Choroid plexus epithelial cell (primary cell): ENCODE measurements at regions not wholly inside any gene's neighbourhood (a gene's known extent, or its start where the extent isn't known, plus 50 kb on each side); places are given as distances from the start of the nearest gene placed in this dataset.

Source experiments
- DNase-seq: peaks from one replicate; pipeline ENCODE4 v3.0.0-alpha.2; 2010; ENCODE audit warnings: low read depth
- H3K4me3 ChIP-seq: 2 replicates; pipeline ENCODE4 v1.5.1; 2011; ENCODE audit warnings: low read depth, mild to moderate bottlenecking, control low read depth, low read length, moderate library complexity
- CTCF ChIP-seq: conservative IDR thresholded peaks from 2 replicates; pipeline ENCODE4 v1.5.1; 2011; ENCODE audit warnings: low read depth, mild to moderate bottlenecking, control low read depth, inconsistent platforms, low read length, moderate library complexity

- H3K4me3 ChIP-seq: no peak overlapping the region
- no peak for DNase-seq
- no peak for TF ChIP-seq CTCF
These were observed 513.1 kb downstream of the SLITRK6 start for GRCh38 chr13:85286081-85286480.

GRCh38 chr13:85284349-85284748 is 514.9 kb downstream of the SLITRK6 start:
- no peak overlapping the region for H3K4me3 ChIP-seq
- no peak for TF ChIP-seq CTCF
- no peak for DNase-seq

- DNase-seq: peak; percentile 10
These were observed 515.8 kb downstream of the SLITRK6 start for GRCh38 chr13:85283408-85283807.

DNA sequence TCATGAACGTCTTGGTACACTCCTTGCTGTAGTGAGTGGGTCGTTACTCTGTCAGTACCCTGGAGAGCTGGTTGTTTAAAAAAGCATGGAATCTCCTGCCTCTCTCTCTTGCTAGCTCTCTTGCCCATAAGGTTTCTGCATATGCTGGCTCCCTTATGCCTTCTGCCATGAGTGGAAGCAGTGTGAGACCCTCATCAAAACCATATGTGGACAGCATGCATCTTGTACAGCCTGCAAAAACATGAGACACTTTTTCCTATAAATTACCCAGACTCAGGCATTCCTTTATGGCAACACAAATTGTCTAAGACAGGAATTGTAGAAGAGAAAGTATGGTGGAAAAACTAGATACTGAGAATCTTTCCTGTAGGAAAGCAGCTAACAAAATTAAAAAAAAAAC is 516.3 kb downstream of the SLITRK6 start:
- TF ChIP-seq CTCF: no peak
- DNase-seq: no peak
- no peak overlapping the region for H3K4me3 ChIP-seq

More at GRCh38 chr13:85283408-85283807, 515.8 kb downstream of the SLITRK6 start:
- no peak overlapping the region for H3K4me3 ChIP-seq
- TF ChIP-seq CTCF: no peak

DNA sequence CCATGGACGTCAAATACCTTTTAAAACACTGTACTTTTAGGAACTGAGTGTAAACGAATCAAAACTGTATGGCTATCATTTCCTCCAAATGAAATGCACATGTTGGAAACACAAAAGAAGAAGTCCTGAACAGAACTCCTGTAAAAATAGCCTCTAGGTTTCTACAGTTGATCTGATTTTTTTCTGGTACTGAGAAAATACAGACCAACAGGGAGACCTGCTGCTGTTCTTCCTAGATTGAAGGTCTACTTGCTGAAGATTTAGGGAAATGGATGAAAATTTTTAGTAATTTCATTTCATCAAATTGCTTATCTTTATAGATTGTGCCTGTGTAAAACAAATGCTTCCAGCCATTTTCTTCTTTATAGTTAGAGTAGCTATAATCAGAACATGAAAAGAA is 520.4 kb downstream of the SLITRK6 start:
- TF ChIP-seq CTCF: no peak
- no peak overlapping the region for H3K4me3 ChIP-seq
- no peak for DNase-seq

- no peak overlapping the region for H3K4me3 ChIP-seq
- no peak for TF ChIP-seq CTCF
- peak; percentile 59 for DNase-seq
These were observed 521.5 kb downstream of the SLITRK6 start for GRCh38 chr13:85277748-85278147.

DNA sequence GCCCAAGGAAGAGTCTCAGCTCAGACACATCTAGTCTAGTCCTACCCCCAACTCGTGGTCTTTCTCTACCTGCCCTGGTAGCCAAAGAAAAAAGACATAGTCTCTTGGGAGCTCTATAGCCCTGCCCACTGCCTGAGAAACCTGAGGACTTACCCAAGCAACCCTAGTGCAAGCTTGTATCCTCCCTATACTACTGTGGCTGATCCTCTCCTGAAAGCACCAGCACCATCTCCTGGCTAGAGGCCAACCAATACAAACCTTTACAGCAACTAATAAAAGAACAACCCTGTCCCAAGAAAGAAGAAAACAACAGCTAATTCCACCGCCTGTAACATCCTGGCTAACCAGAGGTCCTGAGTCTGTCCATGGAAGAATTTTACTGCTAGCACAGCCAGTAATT is 532.4 kb downstream of the SLITRK6 start:
- no peak for TF ChIP-seq CTCF
- H3K4me3 ChIP-seq: no peak overlapping the region
- DNase-seq: peak; percentile 40
